Ovary (tissue), 7 donors: ENCODE measurements at regions not wholly inside any gene's neighbourhood (a gene's known extent, or its start where the extent isn't known, plus 50 kb on each side); places are given as distances from the start of the nearest gene placed in this dataset.

ENCODE experiments used
- DNase-seq, 5 donors: peaks; one replicate each; pipeline ENCODE4 v3.0.0-alpha.2; 2019 to 2020
- H3K27ac ChIP-seq, 2 donors: fragments of 200-600 bp; one replicate each; pipeline versions ENCODE4 v1.5.1 to v1.8.0; 2019 to 2022
- H3K27me3 ChIP-seq: fragments of 200-600 bp; one replicate; pipeline ENCODE4 v1.8.0; 2022
- H3K36me3 ChIP-seq: fragments of 200-600 bp; sonication (generic); one replicate; pipeline ENCODE4 v1.5.1; 2019
- H3K4me1 ChIP-seq: one replicate; pipeline ENCODE4 v1.8.1; 2013; ENCODE audit warnings: mild to moderate bottlenecking, moderate library complexity; ENCODE audit not compliant: insufficient read depth
- H3K4me3 ChIP-seq: fragments of 200-600 bp; sonication (generic); one replicate; pipeline ENCODE4 v1.5.1; 2017
- H3K9me3 ChIP-seq, 2 donors: fragments of 200-600 bp in 1 of 2; sonication (generic) in 1 of 2; one replicate each; pipeline versions ENCODE4 v1.5.1 to v1.8.1; 2013 to 2019; ENCODE audit warnings: mild to moderate bottlenecking in 1 of 2, moderate library complexity in 1 of 2
- CTCF ChIP-seq, 3 donors: fragments of 450-650 bp in 2 of 3; fragments of 200-600 bp in 1 of 3; IDR thresholded peaks; one replicate each; pipeline versions ENCODE4 v1.5.1 to v1.8.0; 2016 to 2022; ENCODE audit warnings: antibody characterized with exemption in 3 of 3, mild to moderate bottlenecking in 1 of 3
- EP300 ChIP-seq: sonication (generic); formaldehyde crosslinking; IDR thresholded peaks from one replicate; pipeline ENCODE4 v1.6.1; 2017; ENCODE audit warnings: antibody characterized with exemption
- POLR2A ChIP-seq: fragments of 450-650 bp; IDR thresholded peaks from one replicate; pipeline ENCODE4 v1.6.1; 2017; ENCODE audit warnings: antibody characterized with exemption, mild to moderate bottlenecking, moderate library complexity
- WGBS, 3 donors: extraction: QIAGEN DNeasy Blood & Tissue Kit in 1 of 3; methylation state at CpG; one replicate each; pipeline versions ENCODE4 v1.1.5 to v1.1.7; 2013 to 2017; 5-methylcytosine and 5-hydroxymethylcytosine counted together
- intact Hi-C, 4 donors: fragments of 100-400 bp; cut with DNase I; formaldehyde crosslinking; loops; one replicate each; pipeline versions ENCODE4 v1.11.0 to v1.15.1; 2022 to 2023
- donor health status: DM: no; HTN: no; CAD: no; lungs with moderate emphysema.
- donor health status: DM: no; HTN: no; CAD: no.
- donor health status: Bipolar disorder and iron deficiency.
- donor health status: DM: no; HTN: no; CAD: no.
- donor health status: DM: yes; HTN: yes; CAD: no.

DNA sequence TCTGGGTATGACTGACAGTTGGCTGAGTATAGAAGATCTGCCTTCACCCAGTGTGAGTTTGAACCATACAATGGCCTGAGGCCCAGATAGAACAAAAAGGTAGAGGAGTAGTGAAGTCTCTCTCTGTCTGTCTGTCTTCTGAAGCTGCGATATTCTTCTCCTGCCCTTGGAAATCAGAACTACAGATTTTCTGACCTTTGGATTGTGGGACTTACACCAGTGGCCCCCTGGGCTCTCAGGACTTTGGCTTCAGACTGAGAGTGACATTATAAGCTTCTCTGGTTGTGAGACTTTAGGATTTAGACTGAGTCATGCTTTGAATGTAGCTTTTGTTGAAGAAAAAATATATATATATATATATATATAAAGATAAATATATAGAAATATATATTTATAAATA is 1235.0 kb upstream of the ADGRL4 start:
- Histone ChIP-seq H3K4me1 (no peaks in the 10 kb centered on the region), H3K27ac (no peak overlapping the region), H3K27me3 (no peaks in the 10 kb centered on the region), H3K9me3 (no peaks in the 10 kb centered on the region), H3K36me3 (no peaks in the 10 kb centered on the region), H3K4me3 (no peak overlapping the region)
- intact Hi-C loops: no loop called here
- WGBS, 3 donors: 88 to 100% (median 96%) methylated on average over 1 of the region's 1 CpG
- no peak for DNase-seq
- no peak for TF ChIP-seq POLR2A

DNA sequence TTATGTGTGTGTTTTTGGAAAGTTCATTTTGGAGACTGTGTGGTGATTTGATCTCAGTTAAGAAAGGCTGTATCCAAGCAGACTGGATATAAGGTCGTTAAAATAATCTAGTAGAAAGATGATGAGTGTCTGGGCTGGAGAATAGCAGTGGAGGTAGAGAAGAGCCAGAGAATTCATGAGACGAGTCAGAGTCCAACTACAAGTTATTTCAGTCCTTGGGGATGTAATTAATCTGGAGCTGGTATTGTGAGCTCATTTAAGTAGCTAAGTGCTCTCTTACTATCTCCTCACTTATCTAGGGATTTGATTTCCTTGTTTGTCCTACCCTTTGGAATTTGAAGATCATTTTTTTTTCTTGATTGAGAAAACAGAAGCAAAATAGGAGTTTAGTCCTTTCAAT is 1219.0 kb upstream of the ADGRL4 start:
- Histone ChIP-seq H3K27me3 (no peaks in the 10 kb centered on the region), H3K36me3 (no peaks in the 10 kb centered on the region), H3K4me1 (no peaks in the 10 kb centered on the region), H3K27ac (no peak overlapping the region), H3K4me3 (no peak overlapping the region), H3K9me3 (no peaks in the 10 kb centered on the region)
- intact Hi-C loops: no loop called here
- 53 to 66% (median 55%) methylated on average over 2 of the region's 2 CpGs for WGBS, 3 donors
- TF ChIP-seq POLR2A: no peak
- no peak for TF ChIP-seq CTCF (IDR thresholded peaks at IDR 0.05)
- no peak for TF ChIP-seq EP300
- no peak for DNase-seq

GRCh38 chr1:80221319-80221718 is 1214.8 kb upstream of the ADGRL4 start:
- TF ChIP-seq CTCF (IDR thresholded peaks at IDR 0.05): no peak
- no peak for TF ChIP-seq EP300
- TF ChIP-seq POLR2A: no peak
- intact Hi-C loops: no loop called here
- Histone ChIP-seq H3K27me3 (no peaks in the 10 kb centered on the region), H3K4me3 (no peak overlapping the region), H3K36me3 (no peaks in the 10 kb centered on the region), H3K27ac (no peak overlapping the region), H3K4me1 (no peaks in the 10 kb centered on the region), H3K9me3 (no peaks in the 10 kb centered on the region)
- no peak for DNase-seq
- 95 to 98% (median 96%) methylated on average over 4 of the region's 4 CpGs for WGBS, 3 donors

DNA sequence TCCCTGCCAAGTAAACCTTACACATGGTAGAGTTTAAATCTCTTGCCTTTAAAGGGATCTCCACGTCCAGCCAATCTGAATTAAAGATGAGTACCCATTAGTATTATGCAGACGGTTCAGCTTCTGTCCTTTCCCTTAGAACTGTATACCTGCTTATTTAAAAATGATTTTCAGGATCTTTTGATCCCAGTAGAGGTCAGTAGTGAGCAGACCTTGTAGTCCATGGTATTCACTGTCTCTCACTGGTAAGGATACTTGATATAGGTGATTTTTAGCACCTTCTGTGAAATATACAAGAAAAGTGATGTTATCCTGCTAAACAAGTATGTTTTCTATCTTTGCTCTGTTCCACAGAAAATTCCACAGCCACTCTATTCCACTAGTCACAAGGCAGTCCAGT is 1211.6 kb upstream of the ADGRL4 start:
- H3K4me3 ChIP-seq: no peak overlapping the region
- no peaks in the 10 kb centered on the region for H3K36me3 ChIP-seq
- TF ChIP-seq EP300 (no peak), CTCF (IDR thresholded peaks at IDR 0.05) (no peak), POLR2A (no peak)
- H3K27me3 ChIP-seq: no peaks in the 10 kb centered on the region
- 74 to 79% (median 74%) methylated on average over 2 of the region's 2 CpGs for WGBS, 3 donors
- no peak for DNase-seq
- H3K4me1 ChIP-seq: no peaks in the 10 kb centered on the region
- no peak overlapping the region for H3K27ac ChIP-seq
- intact Hi-C loops: no loop called here
- no peaks in the 10 kb centered on the region for H3K9me3 ChIP-seq

- DNase-seq: peak in 1 of 5 donors; percentile 19
- no peaks in the 10 kb centered on the region for H3K27me3 ChIP-seq
- no peaks in the 10 kb centered on the region for H3K36me3 ChIP-seq
- TF ChIP-seq EP300 (no peak), CTCF (IDR thresholded peaks at IDR 0.05) (peak; percentile 21 to 26 (median 21))
- H3K4me1 ChIP-seq: no peaks in the 10 kb centered on the region
- no peaks in the 10 kb centered on the region for H3K9me3 ChIP-seq
- 5 to 15% (median 7%) methylated on average over 4 of the region's 4 CpGs for WGBS, 3 donors
- intact Hi-C loops: no loop called here
- H3K27ac ChIP-seq: no peak overlapping the region
- H3K4me3 ChIP-seq: no peak overlapping the region
Observed at GRCh38 chr1:80217377-80217986, 1211.0 kb upstream of the ADGRL4 start.
